ENCODE measurements at regions not wholly inside any gene's neighbourhood (a gene's known extent, or its start where the extent isn't known, plus 50 kb on each side); places are given as distances from the start of the nearest gene placed in this dataset. TPM values are rescaled to one million over a fixed set of nuclear protein-coding genes. Genes with fewer than 3 reads are reported as not detected.

DNA sequence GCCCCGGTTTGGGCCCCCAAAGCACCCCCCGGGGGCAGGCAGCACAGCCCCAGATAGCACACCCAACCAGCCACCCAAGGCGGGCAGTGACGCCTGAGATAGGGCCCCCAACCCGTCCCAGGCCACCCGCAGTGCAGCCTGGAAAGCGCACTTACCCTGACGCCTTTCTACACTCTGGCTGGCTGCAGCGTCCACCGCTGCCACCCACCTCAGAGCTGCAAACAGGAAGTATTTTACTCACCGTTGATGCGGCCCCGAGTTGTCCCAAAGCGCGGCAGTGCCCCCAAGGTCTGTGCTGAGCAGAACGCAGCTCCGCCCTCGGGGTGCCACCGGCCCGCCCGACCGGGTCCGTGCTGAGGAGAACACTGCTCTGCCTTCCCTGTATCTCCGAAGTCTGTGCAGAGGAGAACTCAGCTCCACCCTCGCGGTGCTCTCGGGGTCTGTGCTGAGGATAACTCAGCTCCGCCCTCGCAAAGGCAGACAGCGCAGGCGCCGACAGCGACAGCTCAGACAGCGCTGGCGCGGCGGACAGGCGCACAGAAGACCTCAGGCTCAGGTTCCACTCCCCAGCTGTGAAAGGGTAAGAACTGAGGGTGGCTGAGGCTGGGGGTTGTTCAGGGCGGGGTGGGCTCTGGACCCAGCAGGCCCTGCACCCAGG lies 786.9 kb downstream of the CDY1 start:
- DNase-seq (no peak), ATAC-seq (ENCODE audit: insufficient read depth, low FRiP score) (no peak)
- TF ChIP-seq, protein P1, sequence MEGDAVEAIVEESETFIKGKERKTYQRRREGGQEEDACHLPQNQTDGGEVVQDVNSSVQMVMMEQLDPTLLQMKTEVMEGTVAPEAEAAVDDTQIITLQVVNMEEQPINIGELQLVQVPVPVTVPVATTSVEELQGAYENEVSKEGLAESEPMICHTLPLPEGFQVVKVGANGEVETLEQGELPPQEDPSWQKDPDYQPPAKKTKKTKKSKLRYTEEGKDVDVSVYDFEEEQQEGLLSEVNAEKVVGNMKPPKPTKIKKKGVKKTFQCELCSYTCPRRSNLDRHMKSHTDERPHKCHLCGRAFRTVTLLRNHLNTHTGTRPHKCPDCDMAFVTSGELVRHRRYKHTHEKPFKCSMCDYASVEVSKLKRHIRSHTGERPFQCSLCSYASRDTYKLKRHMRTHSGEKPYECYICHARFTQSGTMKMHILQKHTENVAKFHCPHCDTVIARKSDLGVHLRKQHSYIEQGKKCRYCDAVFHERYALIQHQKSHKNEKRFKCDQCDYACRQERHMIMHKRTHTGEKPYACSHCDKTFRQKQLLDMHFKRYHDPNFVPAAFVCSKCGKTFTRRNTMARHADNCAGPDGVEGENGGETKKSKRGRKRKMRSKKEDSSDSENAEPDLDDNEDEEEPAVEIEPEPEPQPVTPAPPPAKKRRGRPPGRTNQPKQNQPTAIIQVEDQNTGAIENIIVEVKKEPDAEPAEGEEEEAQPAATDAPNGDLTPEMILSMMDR (IDR thresholded peaks at IDR 0.05; ENCODE audit: control extremely low read depth, extremely low read depth) = no peak
- Histone ChIP-seq H3K4me1 (ENCODE audit: control insufficient read depth in 5 of 5, insufficient read depth in 5 of 5, low read length in 5 of 5) (no peaks in the 10 kb centered on the region), H3K27ac (ENCODE audit: low read depth in 1 of 2, low read length in 1 of 2) (no peak overlapping the region), H3K27me3 (ENCODE audit: control insufficient read depth in 3 of 3, insufficient read depth in 3 of 3, low read length in 2 of 3) (no peaks in the 10 kb centered on the region), H3K36me3 (ENCODE audit: control insufficient read depth in 4 of 4, insufficient read depth in 4 of 4, low read length in 4 of 4) (no peaks in the 10 kb centered on the region), H3K9ac (ENCODE audit: insufficient read depth in 1 of 2, low read length in 2 of 2) (no peak overlapping the region), H3K4me3 (no peak overlapping the region), H3K9me3 (ENCODE audit: control insufficient read depth in 4 of 4, insufficient read depth in 3 of 4, low read length in 3 of 4) (no peaks in the 10 kb centered on the region)
- WGBS, 2 donors = 79% methylated on average over 23 of the region's 39 CpGs; no CpG with 5 or more reads in 1 of the 2 donors

DNA sequence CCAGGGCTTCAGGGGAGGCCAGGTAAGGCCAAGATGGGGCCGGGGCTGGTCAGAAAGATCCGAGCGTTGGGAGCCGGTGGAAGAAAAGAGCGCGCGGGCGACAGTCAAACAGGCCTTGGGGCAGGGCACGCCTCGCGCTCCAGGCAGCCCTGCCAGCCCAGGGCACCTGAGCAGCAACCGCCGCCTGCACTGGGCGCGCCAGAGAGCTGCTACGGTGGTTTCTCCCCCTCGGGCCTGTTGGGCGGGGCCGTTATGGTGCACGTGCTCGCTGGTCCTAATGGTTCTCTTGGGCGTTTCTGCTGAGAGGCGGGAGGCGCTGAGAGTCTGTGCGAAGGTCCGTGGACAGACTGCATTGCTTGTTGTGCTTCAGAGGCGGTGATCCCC lies 787.4 kb downstream of the CDY1 start:
- H3K4me1 ChIP-seq (ENCODE audit: control insufficient read depth in 5 of 5, insufficient read depth in 5 of 5, low read length in 5 of 5) = no peaks in the 10 kb centered on the region
- no peaks in the 10 kb centered on the region for H3K9me3 ChIP-seq (ENCODE audit: control insufficient read depth in 4 of 4, insufficient read depth in 3 of 4, low read length in 3 of 4)
- TF ChIP-seq, protein P1 (IDR thresholded peaks at IDR 0.05; ENCODE audit: control extremely low read depth, extremely low read depth) = no peak
- H3K27ac ChIP-seq (ENCODE audit: low read depth in 1 of 2, low read length in 1 of 2) = no peak overlapping the region
- no peak overlapping the region for H3K9ac ChIP-seq (ENCODE audit: insufficient read depth in 1 of 2, low read length in 2 of 2)
- WGBS, 2 donors = 78% methylated on average over 10 of the region's 27 CpGs; no CpG with 5 or more reads in 1 of the 2 donors
- H3K4me3 ChIP-seq = no peak overlapping the region
- ATAC-seq (ENCODE audit: insufficient read depth, low FRiP score) = no peak
- DNase-seq = no peak
- H3K36me3 ChIP-seq (ENCODE audit: control insufficient read depth in 4 of 4, insufficient read depth in 4 of 4, low read length in 4 of 4) = no peaks in the 10 kb centered on the region
- H3K27me3 ChIP-seq (ENCODE audit: control insufficient read depth in 3 of 3, insufficient read depth in 3 of 3, low read length in 2 of 3) = no peaks in the 10 kb centered on the region

Small RNA genes lying in the stretch of these regions (small RNA-seq; reads per million reads assigned to genes)
- gene AC024067.1 (ENCODE audit: low replicate concordance) = not detected
- gene RF00156 (ENCODE audit: low replicate concordance) = not detected
- not detected for gene RNU6-1314P (ENCODE audit: low replicate concordance)
